GM18867 (cell line): ENCODE measurements at regions not wholly inside any gene's neighbourhood (a gene's known extent, or its start where the extent isn't known, plus 50 kb on each side); places are given as distances from the start of the nearest gene placed in this dataset.

Experiments used
- ATAC-seq: cut with Tn5 transposase; IDR thresholded peaks from one replicate; pipeline ENCODE4 v1.9.1; 2021; ENCODE audit warnings: mild to moderate bottlenecking, moderate library complexity; ENCODE audit not compliant: unreplicated experiment

DNA sequence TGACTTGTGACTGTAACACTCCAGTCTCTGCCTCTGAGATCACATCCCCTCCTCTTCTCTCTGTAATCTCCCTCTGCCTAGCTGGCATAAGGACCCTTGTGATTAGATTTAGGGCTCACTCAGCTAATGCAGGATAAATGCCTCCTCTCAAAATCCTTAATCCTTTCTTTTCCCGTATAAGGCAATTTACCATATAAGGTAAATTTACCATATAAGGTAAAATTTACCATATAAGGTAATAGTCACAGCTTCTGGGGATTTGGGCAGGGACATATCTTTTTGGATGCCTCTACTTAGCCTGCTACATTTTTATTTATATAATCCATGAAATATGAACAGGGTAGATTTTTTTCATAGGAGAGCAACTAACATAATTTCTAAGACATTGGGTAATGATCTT lies 318.0 kb upstream of the PUM3 start:
- ATAC-seq: no peak

DNA sequence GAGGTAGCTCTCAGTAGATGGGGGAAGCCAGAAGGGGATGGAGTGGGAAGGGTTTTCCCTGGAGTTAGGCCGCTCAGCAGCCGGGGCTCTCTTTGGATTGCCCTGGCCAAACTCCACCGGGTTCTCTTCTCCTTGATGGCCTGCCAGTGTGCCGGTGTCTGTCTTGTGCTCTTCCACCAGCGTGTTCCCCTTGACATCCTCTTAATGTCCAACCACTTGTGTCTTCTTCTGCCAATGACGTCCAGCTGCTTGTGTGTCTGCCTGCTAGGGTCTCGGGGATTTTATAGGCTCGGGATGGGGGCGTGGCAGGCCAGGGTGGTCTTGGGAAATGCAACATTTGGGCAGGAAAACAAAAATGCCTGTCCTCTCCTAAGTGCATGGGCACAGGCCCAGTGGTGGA lies 313.1 kb upstream of the PUM3 start:
- ATAC-seq: no peak

DNA sequence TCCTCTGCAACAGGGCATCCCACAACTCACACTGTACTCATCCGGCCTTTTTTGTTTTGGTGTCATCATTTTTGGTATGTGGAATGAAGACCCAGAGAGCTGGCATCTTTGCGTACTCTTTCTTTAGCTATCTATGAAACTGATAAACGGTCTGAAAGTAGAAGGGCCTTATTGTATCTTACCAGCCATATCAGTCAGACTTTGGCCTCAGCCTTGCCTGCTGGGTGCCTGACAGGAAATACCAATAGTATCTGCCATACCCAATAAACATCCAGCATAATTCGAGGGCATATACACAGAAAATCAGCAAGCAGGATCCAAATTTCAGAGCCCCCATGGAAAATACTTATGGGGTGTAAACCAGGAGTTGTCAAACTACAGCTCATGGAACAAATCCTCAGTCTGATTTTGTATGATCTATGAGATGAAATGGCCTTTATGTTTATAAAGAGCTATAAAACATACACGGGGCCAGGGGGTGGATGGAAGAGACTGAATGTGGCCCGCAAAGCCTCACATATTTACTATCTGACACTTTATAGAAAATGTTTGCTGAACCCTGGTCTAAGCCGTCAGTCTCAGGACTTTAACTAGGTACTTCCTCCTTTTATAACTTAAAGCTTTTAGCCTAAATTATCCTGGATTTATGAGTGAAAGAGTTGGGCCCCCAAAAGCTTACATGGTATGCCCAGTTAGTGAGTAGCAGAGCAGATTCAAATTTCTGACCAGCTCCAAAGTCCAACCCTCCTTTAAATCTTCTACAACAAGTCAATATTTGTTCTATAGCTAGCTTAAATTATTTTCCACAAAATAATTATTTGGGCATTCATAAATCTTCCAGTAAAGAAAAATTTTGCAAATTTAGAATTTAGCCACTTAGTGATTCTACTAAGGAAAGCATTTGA lies 308.0 kb upstream of the PUM3 start:
- no peak for ATAC-seq

DNA sequence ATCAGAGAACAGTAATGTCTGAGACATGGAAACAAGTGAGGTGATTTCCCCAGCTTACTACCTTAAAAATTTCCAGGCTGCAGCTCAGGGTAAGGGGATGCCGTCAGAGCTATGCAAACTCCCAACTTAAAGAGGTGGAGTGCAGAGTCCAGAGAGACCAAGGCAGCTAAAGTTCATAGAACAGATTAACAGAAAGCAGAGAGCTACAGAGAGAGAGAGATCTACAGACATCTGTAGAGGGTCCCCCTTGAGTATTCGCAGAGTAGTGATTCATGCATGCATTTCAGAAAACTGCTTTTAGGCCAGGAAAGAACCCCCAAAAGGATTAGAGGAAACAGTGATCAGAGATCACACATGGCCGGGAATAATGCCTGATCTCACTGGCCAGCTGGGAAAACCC lies 306.2 kb upstream of the PUM3 start:
- ATAC-seq: no peak

DNA sequence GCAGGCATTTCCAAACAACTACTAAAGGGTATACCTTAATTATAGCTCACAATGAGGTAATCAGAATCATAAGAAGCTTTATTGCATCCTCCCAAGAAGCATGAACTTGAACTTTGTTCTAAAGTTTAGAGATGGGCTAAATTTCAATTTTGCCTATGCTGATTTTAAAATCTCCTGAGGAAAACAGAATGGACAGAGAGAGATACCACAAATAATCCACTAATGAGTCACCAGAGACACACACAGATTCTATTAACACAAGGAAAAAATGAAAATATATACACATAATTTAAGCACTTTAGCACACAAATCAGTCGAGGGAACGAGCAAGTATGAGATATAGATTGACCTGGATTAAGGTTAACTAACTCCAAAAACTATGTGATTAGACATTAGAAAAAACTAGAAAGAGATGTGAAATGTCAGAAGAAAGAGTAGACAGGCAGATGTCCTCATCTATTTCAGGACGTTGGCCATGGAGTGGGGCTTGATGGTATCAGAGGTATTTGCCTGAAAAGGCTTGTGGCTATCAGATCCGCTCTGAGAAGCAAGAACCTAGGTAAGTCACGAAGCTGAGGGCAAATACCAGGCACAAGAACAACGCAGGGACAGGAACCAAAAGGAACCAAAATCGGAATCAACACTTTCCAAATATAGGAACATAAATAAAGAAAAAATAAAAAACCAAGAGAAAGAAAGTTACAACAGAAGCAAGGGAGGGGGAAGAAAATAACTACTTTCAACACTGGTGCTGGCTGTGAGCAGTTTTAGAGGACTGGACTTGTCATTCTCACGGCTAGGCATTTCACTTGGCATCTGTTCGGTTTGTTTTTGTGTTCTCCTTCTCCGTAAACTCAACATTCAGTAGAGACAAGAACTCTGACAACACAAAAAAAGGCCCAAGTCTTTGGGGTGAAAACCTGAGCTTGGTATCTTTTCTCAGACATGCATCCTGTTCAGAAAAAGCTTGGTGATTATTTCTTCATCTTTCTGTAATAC lies 294.6 kb upstream of the PUM3 start:
- no peak for ATAC-seq

DNA sequence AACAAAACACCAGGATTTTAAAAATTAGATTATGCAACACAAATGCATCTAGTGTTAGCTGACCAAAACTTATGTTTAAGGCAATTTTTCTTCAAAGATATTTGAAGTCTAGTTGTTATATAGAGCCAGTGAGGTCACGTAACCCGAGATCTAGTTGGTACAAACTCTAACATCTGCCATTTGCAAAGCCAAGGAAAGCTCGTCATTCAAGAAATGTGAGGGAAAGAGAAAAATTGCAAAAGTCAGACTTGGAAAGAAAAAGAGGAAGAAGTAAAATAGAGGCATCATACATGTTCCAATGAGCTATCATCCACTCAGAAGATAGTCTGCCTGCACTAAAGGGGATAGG lies 293.4 kb upstream of the PUM3 start:
- no peak for ATAC-seq

DNA sequence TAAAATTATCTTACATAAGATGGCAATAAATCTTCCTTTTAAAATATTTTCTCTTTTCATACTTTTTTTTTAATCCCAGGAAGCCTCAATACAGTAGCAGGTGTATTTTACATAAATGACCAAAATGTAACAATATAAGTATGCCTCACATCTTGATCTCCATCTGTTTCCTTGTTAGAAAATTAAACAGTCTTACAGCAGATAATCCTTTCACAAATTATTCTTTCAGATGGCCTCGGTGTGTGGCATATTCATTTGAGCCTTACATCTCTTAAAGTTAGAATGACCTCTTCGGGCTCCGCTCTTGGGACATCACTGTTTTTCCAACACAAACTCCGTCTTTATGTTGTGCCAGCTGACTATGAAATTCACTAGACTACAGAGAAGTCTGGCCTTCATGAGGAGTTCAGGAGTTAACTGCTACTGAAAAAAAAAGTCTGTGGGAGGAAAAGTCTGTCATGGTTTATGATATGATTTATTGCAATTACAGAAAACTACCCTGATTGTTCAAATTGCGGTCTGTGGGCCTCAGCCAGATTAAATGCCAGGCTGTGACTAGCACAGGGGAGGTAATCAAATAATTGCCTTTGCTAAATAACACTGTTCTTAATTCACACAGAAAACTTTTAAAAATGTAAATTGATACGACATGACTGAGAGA lies 292.9 kb upstream of the PUM3 start:
- no peak for ATAC-seq

DNA sequence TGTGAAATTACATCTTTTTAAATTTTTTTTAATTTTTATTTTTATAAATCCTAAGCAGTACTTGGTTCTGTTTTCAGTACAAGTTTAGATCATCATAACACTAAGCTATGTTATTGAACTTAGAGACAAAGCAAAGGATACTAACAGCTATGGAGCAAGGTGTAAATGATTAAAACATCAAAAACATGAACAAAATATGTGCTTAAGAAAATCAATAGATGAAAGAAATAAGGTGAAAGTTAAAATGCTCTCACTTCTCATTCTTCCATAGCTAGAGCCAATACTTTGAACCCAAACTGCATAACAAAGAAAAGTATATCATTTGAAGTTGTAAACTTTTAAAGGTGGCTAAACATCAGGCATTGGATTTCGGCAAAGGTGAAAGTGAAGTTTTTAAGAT lies 292.3 kb upstream of the PUM3 start:
- ATAC-seq: no peak

DNA sequence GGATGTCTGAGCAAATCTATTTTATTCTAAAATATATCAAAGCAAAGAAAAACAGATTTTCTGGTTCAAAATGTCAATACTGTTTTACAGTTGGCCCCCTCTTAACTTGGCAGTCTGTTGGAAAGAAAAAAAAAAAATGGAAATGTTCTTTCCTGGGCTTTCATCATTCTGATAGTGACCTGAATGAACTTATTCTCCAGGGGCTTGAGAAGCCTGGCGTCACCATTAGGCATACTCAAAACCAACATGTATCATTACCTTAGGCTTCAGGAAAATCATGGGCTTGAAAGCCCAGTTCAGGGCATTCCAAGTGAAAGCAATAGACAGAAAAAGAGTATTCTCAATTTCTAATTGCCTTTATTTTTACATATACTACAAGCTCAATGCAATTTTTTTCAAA lies 283.7 kb upstream of the PUM3 start:
- no peak for ATAC-seq

DNA sequence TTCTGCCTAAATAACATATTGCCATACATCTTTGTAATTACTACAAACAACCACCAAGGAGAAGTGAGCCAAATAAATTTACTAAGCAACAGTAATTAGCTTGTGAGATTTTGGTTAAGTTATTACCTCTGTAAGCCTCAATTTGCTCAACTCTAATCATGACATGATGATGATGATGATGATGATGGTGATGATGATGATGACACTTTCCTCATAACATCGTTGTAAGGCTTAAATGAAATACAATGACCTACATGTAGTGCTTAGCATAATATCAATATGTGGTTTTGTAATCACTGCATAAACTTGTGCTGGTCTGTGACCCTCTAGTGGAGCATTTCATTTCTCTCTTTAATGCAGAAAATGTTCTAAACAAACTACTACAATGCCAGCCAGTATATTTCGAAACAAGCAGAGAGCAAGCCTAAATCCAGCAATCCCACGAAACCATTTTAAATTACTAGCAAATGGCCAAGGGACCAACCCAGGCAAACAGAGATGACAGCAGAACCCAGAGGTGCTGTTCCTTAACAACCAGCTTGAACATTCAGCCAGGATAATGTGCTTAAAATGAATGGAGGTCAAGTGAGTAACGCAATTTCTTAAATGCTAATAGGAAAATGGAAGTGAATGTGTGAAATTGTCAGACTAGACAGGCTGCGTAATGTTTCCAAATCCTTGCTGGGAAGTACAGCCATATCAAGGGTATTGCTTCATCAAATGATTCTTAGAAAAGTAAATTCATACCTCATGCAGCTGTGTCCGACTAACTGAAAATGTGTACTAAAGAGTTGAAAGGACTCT lies 281.9 kb upstream of the PUM3 start:
- no peak for ATAC-seq

DNA sequence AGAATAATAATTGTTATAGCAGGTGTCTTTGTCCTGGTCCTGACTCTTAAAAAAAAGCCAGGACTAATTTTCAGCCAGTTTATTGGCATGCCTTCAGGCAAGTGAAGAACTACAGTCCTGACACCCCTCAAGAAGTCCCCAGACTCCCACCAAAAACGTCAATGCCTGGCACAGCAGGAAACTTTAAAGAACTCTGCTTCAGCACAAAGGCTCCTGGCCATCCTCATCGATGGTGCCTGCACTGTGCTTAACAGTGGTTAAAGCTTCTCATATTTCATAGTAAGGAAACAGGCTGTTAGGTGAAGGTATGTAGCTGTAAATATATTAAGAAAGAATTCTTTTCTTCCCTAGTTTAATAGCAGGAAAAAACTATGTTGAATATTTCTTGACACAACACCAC lies 280.1 kb upstream of the PUM3 start:
- ATAC-seq: no peak

DNA sequence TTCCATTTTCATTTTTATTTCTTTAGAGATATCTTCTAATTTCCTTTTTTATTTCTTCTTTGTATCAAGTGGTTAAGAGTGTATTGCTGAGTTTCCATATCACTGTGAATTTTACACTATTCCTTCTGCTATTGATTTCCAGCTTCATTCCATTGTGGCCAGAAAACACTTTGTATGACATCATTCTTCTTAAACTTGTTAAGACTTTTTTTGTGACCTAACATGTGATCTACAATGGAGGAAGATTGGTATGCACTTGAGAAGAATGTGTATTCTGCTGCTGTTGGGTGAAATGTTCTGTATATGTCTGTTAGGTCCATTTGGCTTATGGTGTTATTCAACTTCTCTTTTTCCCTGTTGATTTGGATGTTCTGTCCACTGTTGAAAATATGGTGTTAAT lies 274.2 kb upstream of the PUM3 start:
- no peak for ATAC-seq

DNA sequence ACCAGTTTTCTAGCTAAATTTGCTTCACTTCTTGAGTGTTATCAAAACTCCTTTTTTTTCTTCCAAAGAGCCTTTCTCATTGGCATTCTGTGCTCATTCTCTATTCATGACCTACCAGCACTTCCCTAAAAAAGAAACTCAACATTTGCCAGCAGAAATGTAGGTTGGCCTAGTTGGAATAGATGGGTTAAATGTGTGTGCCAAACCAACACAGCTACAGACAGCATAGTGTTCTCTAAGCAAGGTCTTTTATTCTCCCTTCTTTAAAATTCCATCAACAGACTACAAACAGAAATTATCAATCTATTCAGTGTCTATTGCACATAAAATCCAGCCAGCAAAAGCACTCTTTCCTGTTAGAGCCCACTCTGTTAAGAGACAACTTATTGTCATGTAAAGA lies 255.8 kb upstream of the PUM3 start:
- ATAC-seq: no peak

DNA sequence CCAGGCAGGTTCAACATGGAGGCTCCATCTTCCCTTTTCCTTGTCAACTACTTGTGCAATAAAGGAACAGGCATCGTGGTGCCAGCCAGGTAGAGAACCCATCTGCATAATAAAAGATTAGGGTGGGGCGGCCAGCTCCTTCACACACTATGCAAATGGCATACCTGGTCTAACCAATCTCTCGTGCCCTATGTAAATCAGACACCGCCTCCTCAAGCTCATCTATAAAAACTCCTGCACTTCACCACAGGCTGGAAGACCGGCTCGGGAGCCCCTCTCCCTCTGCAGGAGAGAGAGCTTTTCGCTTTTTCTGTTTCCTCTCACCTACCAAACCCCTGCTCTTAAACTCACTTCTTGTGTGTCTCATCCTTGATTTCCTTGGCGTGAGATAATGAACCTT lies 244.3 kb upstream of the PUM3 start:
- no peak for ATAC-seq

DNA sequence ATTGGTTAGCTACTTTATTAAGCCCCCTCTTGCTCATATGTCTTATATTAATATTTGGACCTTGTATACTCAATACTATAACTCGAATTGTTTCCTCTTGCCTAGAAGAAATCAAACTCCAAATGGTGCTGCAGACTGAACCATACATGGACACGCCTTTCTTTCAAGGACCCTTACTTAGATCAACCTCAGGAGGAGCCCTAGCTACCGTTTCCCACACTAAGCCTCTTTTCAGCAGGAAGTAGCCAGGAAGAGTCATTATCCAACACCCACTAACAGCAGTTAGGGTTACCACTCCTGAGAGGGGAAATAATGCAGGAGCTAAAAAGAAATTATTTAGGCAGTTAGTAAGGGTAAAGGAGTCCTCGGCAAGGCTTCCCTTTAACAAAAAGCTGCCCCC lies 243.8 kb upstream of the PUM3 start:
- no peak for ATAC-seq

DNA sequence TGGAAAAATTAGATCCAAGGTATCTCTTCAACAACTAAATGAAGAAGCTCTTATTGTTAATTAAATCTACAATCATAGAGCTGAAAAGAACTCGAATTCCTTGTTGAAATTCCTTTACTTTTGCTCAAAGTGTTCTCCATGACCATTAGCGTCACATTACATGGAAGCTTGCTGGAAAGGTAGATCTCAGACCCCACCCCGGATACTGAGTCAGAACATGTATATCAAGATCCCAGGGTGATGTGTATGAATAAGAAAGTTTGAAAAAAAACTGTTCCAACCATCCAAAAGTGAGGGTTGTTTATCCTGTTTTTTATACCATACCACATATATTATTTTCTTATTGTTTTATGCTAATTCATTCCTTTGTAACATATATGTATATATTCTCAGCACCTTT lies 237.1 kb upstream of the PUM3 start:
- ATAC-seq: no peak

DNA sequence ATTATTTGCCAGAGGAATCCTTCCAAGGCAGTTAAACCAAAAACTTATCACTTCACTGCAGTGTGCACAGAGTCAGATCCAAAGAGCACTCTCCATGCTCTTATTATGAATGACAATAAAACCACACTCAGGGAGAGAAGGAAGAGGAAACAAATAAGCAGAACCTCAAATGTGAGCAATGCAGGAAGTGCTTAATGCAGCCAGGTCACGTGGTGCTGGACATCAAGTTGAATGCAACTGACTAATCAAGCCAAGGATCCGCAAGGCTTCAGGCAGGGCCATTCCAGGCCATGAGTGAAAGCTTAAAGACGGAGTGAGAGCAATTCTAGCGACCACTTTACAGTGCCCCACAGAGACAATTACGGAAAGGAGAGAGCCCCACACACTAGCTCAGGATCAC lies 230.4 kb upstream of the PUM3 start:
- ATAC-seq: no peak

DNA sequence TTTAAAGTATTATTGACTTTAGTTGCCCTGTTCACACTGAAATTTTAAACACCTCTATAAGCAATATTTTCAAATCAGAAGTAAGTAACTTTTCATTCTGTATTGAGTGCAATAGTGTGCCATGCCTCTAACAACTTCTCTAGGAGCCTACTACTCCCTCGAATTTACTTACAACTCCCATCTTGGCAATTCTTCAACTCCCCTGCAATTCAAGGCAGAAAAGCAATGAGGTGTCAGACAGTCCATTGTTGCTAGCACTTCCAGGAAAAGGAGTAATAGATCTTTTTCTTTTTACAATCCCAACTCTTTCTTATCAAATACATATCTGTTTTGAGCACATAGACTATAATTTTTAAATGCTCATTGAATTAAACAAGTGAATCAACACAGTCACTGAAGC lies 222.7 kb upstream of the PUM3 start:
- ATAC-seq: no peak

DNA sequence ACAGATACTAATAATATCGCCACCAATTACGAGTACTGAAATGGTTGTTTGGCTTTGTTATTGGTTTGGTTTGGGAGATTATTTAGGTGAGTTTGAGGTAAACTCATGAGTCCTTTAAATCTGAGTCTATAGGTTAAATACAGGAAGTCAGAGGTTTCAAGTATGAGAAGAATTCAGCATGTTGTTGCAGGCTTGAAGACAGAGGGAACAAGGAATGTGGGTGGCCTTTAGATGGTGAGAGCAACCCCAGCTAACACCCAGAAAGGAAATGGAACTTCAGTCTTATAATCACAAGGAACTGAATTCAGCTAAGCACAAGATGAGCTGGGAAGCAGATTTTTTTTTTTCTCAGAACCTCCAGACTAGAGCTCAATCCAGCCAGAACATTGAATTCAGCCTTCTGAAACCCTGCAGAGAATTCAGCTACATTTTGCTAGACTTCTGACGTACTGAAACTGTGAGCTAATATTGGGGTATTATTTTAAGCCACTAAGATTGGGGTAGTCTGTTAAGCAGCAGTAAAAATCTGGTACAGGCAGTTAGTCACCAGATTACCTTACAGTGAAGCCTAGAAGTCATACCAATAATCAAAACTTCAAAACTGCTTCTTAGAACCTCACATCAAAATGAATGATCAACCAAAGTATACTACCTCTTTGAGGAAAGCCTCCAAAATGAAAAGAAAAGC lies 216.0 kb upstream of the PUM3 start:
- ATAC-seq: no peak

DNA sequence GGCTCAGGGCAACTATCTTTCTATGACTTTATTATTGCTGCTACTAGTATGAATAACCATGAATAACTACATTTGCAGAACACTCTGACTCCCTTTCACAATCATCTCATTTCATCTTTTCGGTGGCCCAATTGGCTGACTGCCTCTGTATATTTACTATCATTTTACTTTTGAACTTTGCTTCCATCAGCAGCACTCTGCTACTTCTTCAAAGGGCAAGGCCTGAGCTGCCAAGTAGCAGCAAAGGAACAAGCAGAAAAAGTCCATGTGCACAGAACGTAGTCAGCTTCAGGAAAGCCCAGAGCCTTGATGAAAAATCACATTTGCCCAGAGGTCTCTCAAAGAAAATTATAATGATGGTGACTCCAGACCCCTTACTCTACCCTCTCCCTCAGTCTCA lies 214.5 kb upstream of the PUM3 start:
- no peak for ATAC-seq
